Trophoblast cell (in vitro differentiated cells and primary cell): ENCODE measurements at regions not wholly inside any gene's neighbourhood (a gene's known extent, or its start where the extent isn't known, plus 50 kb on each side); places are given as distances from the start of the nearest gene placed in this dataset.

Source experiments
- DNase-seq, 2 donors: peaks; one replicate each; pipeline ENCODE4 v3.0.0-alpha.2; 2016
- H2AFZ ChIP-seq: 2 replicates; pipeline ENCODE4 v1.6.1; 2013; ENCODE audit warnings: low read length, moderate library complexity, mild to moderate bottlenecking; ENCODE audit not compliant: insufficient read depth, poor library complexity
- H2AK5ac ChIP-seq: 2 replicates; pipeline ENCODE4 v1.6.1; 2013; ENCODE audit warnings: mild to moderate bottlenecking, low read length
- H2BK120ac ChIP-seq: 2 replicates; pipeline ENCODE4 v1.6.1; 2013; ENCODE audit warnings: low read length, mild to moderate bottlenecking, moderate library complexity; ENCODE audit not compliant: insufficient read depth, poor library complexity
- H2BK12ac ChIP-seq: 2 replicates; pipeline ENCODE4 v1.6.1; 2013; ENCODE audit warnings: mild to moderate bottlenecking, low read length, moderate library complexity
- H2BK5ac ChIP-seq: 2 replicates; pipeline ENCODE4 v1.6.1; 2013; ENCODE audit warnings: low read length, low read depth, moderate library complexity, mild to moderate bottlenecking; ENCODE audit not compliant: poor library complexity
- H3K14ac ChIP-seq: 2 replicates; pipeline ENCODE4 v1.6.1; 2013; ENCODE audit warnings: mild to moderate bottlenecking, low read length
- H3K18ac ChIP-seq: 2 replicates; pipeline ENCODE4 v1.6.1; 2013; ENCODE audit warnings: mild to moderate bottlenecking, low read length
- H3K23ac ChIP-seq: 2 replicates; pipeline ENCODE4 v1.6.1; 2013; ENCODE audit warnings: low read length
- H3K27ac ChIP-seq: 2 replicates; pipeline ENCODE4 v1.5.1; 2013; ENCODE audit warnings: low read depth, mild to moderate bottlenecking, inconsistent platforms, low read length, moderate library complexity
- H3K27me3 ChIP-seq: 2 replicates; pipeline ENCODE4 v1.6.1; 2013; ENCODE audit warnings: inconsistent platforms, mild to moderate bottlenecking, low read length, moderate library complexity; ENCODE audit not compliant: insufficient read depth
- H3K36me3 ChIP-seq, 2 experiments: 1 replicate in 1 of 2; 2 replicates in 1 of 2; pipeline ENCODE4 v1.6.1; 2013; ENCODE audit warnings: low read length in 2 of 2, mild to moderate bottlenecking in 2 of 2, moderate library complexity in 1 of 2; ENCODE audit not compliant: insufficient read depth in 2 of 2, control insufficient read depth in 1 of 2
- H3K4ac ChIP-seq: 2 replicates; pipeline ENCODE4 v1.6.1; 2013; ENCODE audit warnings: low read depth, mild to moderate bottlenecking, low read length, moderate library complexity
- H3K4me1 ChIP-seq, 2 experiments: 1 replicate in 1 of 2; 2 replicates in 1 of 2; pipeline ENCODE4 v1.6.1; 2013; ENCODE audit warnings: low read length in 2 of 2, mild to moderate bottlenecking in 2 of 2, moderate library complexity in 1 of 2; ENCODE audit not compliant: insufficient read depth in 2 of 2, control insufficient read depth in 1 of 2
- H3K4me2 ChIP-seq: 2 replicates; pipeline ENCODE4 v1.6.1; 2013; ENCODE audit warnings: inconsistent platforms, mild to moderate bottlenecking, low read length, moderate library complexity
- H3K4me3 ChIP-seq: 2 replicates; pipeline ENCODE4 v1.5.1; 2013; ENCODE audit warnings: mild to moderate bottlenecking, low read depth, low read length, inconsistent platforms
- H3K79me1 ChIP-seq: one replicate; pipeline ENCODE4 v1.6.1; 2013; ENCODE audit warnings: low read length
- H3K79me2 ChIP-seq: 2 replicates; pipeline ENCODE4 v1.6.1; 2013; ENCODE audit warnings: low read length, mild to moderate bottlenecking; ENCODE audit not compliant: control insufficient read depth, insufficient read depth, poor library complexity
- H3K9ac ChIP-seq: 2 replicates; pipeline ENCODE4 v1.6.1; 2013; ENCODE audit warnings: mild to moderate bottlenecking, low read length
- H3K9me3 ChIP-seq: 2 replicates; pipeline ENCODE4 v1.6.1; 2013; ENCODE audit warnings: low read depth, mild to moderate bottlenecking, control low read depth, inconsistent platforms, low read length; ENCODE audit not compliant: insufficient read depth
- H4K12ac ChIP-seq: 2 replicates; pipeline ENCODE4 v1.6.1; 2013; ENCODE audit warnings: low read depth, mild to moderate bottlenecking, low read length, moderate library complexity
- H4K8ac ChIP-seq: 2 replicates; pipeline ENCODE4 v1.6.1; 2013; ENCODE audit warnings: low read depth, mild to moderate bottlenecking, low read length, moderate library complexity
- H4K91ac ChIP-seq: one replicate; pipeline ENCODE4 v1.6.1; 2013; ENCODE audit warnings: low read depth, mild to moderate bottlenecking, low read length, moderate library complexity
- WGBS: extraction: QIAGEN DNeasy Blood & Tissue Kit; methylation state at CpG from one replicate; pipeline ENCODE4 v1.1.7; 2013; ENCODE audit warnings: missing lambda C conversion rate; ENCODE audit not compliant: insufficient read length, insufficient coverage; ENCODE audit errors: extremely low coverage; 5-methylcytosine and 5-hydroxymethylcytosine counted together

- Histone ChIP-seq H3K23ac (no peak overlapping the region), H3K9me3 (no peaks in the 10 kb centered on the region), H2BK5ac (no peak overlapping the region), H2BK120ac (no peak overlapping the region), H2BK12ac (peak overlapping the region; percentile 40), H2AK5ac (no peak overlapping the region), H3K36me3 (no peaks in the 10 kb centered on the region), H3K4ac (no peak overlapping the region), H2AFZ (no peak overlapping the region), H3K79me1 (no peaks in the 10 kb centered on the region), H4K8ac (peak overlapping the region; percentile 47), H3K27me3 (no peaks in the 10 kb centered on the region), H4K91ac (peak overlapping the region; percentile 55), H3K18ac (no peak overlapping the region), H3K79me2 (no peaks in the 10 kb centered on the region), H3K4me1 (no peaks in the 10 kb centered on the region), H3K4me2 (peak overlapping the region; percentile 25), H4K12ac (peak overlapping the region; percentile 62), H3K4me3 (no peak overlapping the region), H3K14ac (no peak overlapping the region), H3K27ac (no peak overlapping the region), H3K9ac (no peak overlapping the region)
- DNase-seq: peak; percentile 53 to 85
- WGBS: no CpG with 5 or more reads among the region's 9 CpGs
Observed at GRCh38 chr10:28432210-28432676, 100.7 kb upstream of the WAC start.

- Histone ChIP-seq H2AK5ac (no peak overlapping the region), H4K91ac (no peak overlapping the region), H3K9me3 (no peaks in the 10 kb centered on the region), H4K8ac (no peak overlapping the region), H3K4ac (no peak overlapping the region), H2AFZ (no peak overlapping the region), H3K79me2 (no peaks in the 10 kb centered on the region), H3K4me3 (no peak overlapping the region), H3K18ac (no peak overlapping the region), H3K23ac (no peak overlapping the region), H4K12ac (no peak overlapping the region), H3K27ac (no peak overlapping the region), H3K79me1 (no peaks in the 10 kb centered on the region), H3K4me2 (no peak overlapping the region), H2BK12ac (no peak overlapping the region), H2BK5ac (no peak overlapping the region), H2BK120ac (no peak overlapping the region), H3K14ac (no peak overlapping the region), H3K36me3 (no peaks in the 10 kb centered on the region), H3K27me3 (no peaks in the 10 kb centered on the region), H3K9ac (no peak overlapping the region), H3K4me1 (no peaks in the 10 kb centered on the region)
- no CpG with 5 or more reads among the region's 4 CpGs for WGBS
- no peak for DNase-seq
Observed at GRCh38 chr10:28434063-28434462, 98.9 kb upstream of the WAC start.

GRCh38 chr10:28442403-28442802, 90.5 kb upstream of the WAC start:
- Histone ChIP-seq H3K9me3 (no peaks in the 10 kb centered on the region), H2AK5ac (no peak overlapping the region), H3K4me3 (no peak overlapping the region), H3K14ac (no peak overlapping the region), H2BK120ac (no peak overlapping the region), H3K9ac (no peak overlapping the region), H3K79me2 (no peaks in the 10 kb centered on the region), H3K79me1 (no peaks in the 10 kb centered on the region), H3K4me1 (peaks cover 0 to 6% of the 10 kb centered on the region in 2 experiments), H3K27ac (no peak overlapping the region), H3K36me3 (no peaks in the 10 kb centered on the region), H3K4ac (no peak overlapping the region), H2AFZ (no peak overlapping the region), H2BK12ac (no peak overlapping the region), H3K4me2 (no peak overlapping the region), H4K8ac (no peak overlapping the region), H4K91ac (no peak overlapping the region), H4K12ac (no peak overlapping the region), H3K27me3 (no peaks in the 10 kb centered on the region), H2BK5ac (no peak overlapping the region), H3K18ac (no peak overlapping the region), H3K23ac (no peak overlapping the region)
- no peak for DNase-seq
- WGBS: no CpG with 5 or more reads among the region's 3 CpGs

- Histone ChIP-seq H3K9me3 (no peaks in the 10 kb centered on the region), H3K4me3 (no peak overlapping the region), H2AFZ (no peak overlapping the region), H3K79me1 (no peaks in the 10 kb centered on the region), H3K27ac (no peak overlapping the region), H3K27me3 (no peaks in the 10 kb centered on the region), H2BK5ac (no peak overlapping the region), H3K23ac (no peak overlapping the region), H3K36me3 (no peaks in the 10 kb centered on the region), H2AK5ac (no peak overlapping the region), H4K12ac (no peak overlapping the region), H4K91ac (no peak overlapping the region), H4K8ac (no peak overlapping the region), H3K18ac (no peak overlapping the region), H2BK120ac (no peak overlapping the region), H3K14ac (no peak overlapping the region), H3K9ac (no peak overlapping the region), H2BK12ac (no peak overlapping the region), H3K4me2 (no peak overlapping the region), H3K4me1 (peaks cover 0 to 6% of the 10 kb centered on the region in 2 experiments), H3K79me2 (no peaks in the 10 kb centered on the region), H3K4ac (no peak overlapping the region)
- DNase-seq: peak in 1 of 2 donors; percentile 37
- no CpG with 5 or more reads among the region's 3 CpGs for WGBS
Observed at GRCh38 chr10:28444031-28444430, 88.9 kb upstream of the WAC start.
